Stimulated activated CD4-positive, alpha-beta T cell treated with anti-CD3 and anti-CD28 coated beads, Interleukin-4, amount 100 ng/mL, for 1 hour (primary cell): ENCODE measurements at regions not wholly inside any gene's neighbourhood (a gene's known extent, or its start where the extent isn't known, plus 50 kb on each side); places are given as distances from the start of the nearest gene placed in this dataset.

Source experiments
- DNase-seq: peaks from one replicate; pipeline ENCODE4 v3.0.0-alpha.2; 2020

DNA sequence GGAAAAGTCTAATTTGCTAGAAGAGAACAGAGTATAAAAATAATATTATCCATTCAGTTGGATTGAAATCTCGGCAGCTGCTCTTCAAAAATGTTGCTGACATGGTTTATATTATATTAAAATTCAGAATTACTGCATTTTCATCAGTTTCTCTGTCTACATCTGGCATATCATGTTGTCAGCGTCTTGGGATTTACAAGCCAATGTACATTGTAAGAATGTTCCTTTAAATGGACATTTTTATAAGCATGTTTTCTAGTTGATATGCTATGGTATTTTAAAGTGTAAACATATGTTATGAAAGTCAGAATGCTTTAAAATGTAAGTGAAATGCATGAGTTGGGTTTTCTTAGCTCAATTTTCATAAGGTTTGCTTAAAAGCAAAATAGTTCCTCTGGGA, 528.1 kb upstream of the CDH8 start:
- DNase-seq, result no peak

DNA sequence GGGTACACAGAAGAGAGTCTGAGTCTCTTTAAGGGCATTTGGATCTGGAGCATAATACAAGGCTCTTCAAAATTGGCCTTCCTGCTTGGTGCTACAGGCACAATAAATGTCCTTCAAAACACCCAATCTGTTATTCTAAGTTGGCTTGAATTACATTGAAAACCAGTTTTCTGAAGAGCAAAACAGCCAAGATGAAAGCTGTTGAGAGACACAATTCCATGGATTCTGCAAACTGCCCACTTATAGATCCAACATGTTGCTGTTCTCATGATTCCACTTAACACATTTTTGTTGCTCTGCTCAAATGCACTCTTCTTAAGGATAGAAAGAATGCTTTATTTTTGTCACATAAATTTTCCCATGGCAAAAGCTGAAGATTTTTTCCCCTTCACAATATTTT, 525.9 kb upstream of the CDH8 start:
- DNase-seq, result no peak

DNA sequence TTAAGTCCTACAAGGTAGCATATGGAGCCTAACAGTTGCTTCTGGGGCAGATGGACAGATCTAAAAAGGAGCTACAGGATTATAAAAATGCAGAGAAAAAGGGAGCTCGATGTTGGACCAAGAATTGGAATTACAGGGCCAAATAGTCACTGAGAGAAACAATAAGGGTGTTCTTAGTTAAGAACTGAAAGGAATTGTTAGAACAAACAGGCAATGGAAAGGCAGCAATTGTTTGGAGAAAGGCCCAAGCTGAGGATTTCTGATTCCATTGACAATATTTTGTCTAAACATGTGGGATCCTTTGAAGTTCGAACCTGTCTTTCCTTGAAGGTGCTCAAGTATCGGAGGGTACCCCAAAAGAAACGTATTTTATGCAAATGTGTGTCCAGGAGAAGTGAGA, 513.6 kb upstream of the CDH8 start:
- DNase-seq, result no peak

DNA sequence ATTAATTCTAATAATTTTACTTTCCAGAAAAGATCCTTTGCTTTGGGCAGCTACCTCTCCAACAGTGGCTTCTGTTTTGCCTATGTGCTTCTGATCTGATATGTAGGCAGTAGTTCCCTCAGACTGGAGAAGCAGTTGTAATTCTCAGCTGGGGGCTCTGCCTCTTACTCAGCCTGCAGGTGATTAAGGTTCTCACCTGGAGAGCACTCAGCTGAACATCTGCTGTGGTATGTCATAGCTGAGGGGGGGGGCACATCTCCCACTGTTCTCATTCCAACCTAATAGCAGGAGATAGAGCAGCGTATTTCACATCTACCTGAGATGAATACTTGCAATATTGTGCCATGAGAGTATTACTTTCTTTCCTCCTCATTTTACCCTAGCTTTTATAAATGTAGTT, 511.9 kb upstream of the CDH8 start:
- DNase-seq, result no peak

DNA sequence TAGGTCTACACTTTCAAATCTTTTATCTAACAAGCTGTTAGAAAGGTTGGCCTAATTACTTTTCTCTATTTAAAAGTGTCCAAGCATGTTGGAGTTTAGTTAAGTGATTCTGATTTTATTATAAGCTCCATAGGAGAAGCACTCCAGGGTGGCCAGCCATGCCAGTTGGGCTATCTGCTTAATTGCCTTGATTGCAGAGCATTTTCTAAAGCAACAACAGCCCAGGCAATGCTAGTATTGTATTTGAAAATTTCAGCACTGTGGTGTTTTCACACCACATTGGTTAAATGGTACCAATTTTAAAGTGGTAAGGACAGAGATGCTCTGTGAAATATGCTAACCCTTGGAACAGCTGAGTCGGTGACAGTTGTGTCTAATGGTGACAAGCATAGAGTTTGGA, 510.5 kb upstream of the CDH8 start:
- DNase-seq, result no peak

DNA sequence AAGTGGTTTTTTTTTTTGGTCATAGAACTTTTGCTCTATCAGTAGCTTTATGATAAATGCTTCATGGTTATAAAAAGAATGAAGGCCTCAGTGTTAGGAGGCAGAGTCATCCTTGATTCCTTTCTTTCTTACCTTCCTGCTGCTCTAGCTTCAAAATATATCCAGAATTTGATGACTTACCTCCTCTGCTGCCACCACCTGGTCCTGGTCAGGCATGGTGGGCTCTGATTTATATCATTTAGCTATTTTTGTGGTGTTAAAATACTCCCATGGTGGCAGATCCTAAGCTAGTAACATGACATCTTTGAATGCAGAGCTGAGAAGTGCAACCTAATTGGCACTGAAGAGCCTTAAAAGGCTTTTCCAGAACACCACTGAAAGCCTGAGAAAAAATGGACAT, 508.8 kb upstream of the CDH8 start:
- no peak for DNase-seq

DNA sequence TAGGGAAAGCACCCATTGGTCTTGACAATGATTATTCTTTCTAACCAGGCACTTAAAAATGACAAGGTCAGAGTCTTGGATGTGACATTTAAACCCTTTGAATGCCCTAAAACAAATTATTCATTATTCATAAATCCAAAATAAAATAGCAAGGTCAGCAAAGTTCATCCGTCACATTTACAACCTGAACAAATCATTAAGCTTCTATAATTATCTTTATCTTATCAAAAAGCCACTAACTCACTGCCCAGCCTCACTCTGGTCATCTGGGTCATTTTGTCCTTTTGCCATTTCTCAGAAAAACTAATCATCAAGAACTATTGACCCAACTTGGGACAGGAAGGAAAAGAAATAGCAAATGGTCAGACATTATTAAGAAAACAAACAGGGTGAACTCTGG, 507.3 kb upstream of the CDH8 start:
- no peak for DNase-seq

DNA sequence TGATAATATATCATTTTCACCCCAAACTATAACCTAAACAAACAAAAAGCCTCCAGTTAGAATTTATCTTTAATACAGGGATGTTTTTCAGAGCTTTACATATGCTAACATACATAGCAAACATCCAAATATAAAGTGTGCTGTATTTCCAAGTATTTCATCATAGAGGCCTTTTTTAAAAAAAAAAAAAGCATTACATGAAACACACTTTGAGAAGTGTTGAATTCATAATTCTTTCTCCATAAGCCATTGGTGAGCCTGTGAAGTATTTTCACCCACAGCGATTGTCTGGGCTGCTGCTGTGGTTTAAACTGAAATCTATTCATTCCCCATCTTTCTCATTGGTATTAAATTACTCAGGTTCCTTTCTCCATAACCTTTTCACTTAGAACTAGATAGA, 503.4 kb upstream of the CDH8 start:
- no peak for DNase-seq

DNA sequence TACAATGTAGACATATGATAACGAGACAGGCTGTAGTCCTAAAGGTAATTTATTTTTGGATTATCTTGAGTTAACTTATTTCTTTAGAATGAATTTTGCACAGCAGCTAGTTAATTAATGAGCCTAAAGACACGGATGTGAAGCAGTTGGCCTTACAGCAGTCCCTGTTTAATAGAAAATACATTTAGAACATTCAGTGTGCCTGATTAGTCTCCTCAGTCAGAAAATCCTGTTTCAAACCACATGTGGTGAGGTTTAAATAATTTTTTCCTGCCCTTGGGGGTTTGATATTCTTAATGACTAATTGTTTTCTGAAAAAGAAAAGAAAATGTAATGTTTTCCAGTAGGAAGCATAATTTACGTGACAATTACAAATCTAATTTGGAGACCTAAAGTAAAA, 494.2 kb upstream of the CDH8 start:
- DNase-seq, result no peak

DNA sequence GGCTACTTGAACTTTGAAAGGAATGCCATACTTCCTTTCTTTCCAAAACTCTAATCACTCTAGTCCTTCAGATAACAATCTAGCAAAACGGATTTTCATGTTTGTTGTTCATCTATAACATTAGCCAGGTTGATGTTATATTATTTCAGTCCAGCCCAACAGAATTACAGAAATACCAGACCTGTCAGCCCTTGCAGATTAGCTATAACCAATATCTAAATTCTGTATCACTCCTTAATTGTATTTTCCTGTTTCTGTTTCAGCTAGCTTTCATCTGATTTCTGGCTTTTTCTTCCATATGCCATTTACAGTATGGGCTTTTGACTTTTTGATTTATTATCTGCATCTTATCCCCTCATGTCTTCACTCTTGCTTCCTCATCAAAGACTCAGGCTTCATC, 479.8 kb upstream of the CDH8 start:
- no peak for DNase-seq

DNA sequence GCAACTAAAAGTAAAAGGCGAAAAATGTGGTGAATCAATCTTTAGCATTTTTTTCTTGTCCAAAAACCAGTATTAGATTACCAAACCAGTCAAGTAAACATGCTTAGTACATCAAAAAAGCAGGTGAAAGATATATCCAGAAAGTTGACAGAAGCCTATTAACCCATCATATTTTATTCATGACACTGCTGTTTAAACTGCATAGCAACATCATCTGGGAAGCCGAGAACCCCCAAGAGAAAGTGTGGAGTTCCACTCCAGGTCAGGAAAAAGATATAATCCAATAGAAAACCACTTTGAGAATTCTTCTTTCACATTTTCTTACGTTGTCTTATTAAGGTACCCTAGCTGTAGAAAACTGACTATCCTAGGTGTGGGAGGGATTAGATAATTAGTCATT, 466.8 kb upstream of the CDH8 start:
- DNase-seq, result no peak

DNA sequence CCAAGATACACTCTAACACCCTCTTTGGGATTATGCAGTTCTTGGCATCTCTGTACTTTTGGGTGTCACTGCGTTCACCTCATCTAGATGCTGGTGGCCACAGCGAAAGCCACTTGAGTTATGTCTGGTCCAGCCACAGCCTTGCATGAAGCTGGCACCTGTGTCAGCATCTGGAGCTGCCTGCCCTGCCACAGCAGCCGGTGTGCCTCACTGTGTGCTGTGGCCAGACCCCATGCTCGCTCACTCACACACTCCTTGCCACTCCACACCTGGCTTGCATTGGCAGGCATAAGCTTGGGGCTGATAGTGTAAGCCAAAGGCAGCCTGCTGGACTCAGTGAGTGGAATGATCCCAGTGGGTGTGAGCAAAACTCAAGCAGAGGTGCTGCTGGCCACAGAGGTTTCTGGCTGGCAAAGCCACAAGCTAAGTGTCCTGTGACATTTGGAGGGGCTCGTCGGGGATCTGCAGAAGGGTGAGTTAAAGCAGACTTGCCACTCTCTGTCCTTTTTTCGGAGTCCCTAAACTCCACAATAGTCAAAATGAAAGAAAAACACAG, 442.7 kb upstream of the CDH8 start:
- DNase-seq, result no peak

DNA sequence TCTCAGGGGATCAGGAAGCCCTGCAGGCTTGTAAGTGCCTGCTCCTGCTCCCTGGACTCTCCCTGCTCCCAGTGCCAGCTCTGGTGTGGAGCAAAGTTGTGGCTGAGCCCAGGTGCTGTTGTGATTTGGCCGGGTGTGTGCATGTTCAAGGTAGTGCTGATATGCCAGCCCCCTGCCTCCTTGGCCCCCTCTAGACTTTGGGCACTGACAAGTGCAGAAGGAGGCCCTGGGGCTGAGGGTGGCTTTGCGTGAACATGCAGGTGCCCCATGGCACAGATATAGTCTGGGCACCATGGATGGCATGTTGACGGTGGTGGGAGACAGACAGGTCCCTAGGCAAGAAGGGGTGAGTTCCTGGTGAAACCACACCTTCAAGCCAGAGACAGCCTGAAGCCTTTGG, 441.6 kb upstream of the CDH8 start:
- no peak for DNase-seq

DNA sequence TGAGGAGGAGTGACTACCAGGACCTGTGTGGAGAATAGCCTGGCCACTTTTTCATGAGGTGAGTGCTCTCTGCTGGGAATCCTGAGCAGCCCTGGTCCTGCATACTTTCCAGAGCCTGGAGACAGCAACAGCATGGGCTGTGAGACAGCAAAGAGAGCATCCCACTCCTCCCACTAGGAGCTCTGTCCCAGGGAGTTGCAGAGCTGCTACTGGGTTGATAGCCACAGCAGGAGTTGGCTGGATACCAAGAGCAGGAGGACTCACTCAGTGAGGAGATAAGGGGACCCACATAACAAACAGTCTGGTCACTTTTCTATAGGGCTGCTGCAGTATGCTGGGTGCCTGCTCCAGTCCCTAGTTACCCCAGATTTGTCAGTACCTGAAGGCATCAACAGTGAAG, 439.3 kb upstream of the CDH8 start:
- DNase-seq, result no peak

DNA sequence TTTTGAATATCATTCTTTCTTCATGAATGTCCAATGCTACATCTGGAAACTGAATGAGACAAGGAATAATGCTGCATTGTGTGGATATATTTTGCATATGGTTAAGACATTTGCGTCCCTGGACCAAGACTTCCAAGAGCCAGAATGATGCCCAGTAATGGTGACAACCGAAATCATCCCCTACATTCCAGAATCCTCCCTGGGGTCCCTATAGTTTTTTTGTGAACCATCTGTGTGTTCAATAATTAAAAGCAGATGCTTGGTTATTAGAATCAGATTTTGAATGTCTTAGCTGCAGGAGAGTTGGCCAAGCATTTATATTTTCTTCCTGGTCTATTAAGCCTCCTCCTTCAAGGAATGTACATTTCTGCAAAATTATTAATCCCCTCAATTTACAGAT, 426.7 kb upstream of the CDH8 start:
- no peak for DNase-seq

DNA sequence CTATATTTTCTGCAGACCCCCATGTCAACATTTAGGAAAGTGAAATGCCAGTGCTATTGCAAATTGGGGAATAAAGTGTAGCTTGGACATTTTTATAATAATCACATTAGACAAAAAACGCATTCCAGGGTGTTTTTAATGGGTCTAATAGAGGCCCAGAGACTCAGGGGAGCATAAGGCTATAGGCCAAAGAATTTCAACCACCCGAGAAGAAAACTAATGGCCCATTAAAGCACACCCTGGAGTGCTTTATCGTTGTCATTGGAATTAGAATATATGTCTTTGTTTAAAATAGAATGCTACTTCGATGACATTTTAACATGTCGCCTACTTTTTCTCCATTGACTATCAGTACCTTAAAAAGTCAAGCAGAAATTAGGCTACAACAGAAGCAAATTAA, 414.1 kb upstream of the CDH8 start:
- no peak for DNase-seq

DNA sequence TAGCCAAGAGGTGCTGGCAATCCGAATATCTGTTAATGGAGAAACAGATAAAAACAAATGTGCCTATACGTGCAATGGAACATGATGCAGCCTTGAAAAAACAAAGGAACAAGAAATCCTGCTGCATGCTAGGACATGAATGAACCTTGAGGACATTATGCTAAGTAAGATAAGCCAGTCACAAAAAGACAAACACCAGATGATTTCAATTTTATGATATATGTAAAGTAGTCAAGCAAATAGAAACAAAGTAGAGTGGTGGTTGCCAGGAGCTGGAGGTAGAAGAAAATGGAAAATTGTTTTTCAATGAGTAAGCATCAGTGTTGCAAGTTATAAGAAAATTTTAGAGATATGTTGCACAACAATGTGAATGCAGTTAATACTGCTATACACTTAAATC, 409.7 kb upstream of the CDH8 start:
- DNase-seq, result no peak

DNA sequence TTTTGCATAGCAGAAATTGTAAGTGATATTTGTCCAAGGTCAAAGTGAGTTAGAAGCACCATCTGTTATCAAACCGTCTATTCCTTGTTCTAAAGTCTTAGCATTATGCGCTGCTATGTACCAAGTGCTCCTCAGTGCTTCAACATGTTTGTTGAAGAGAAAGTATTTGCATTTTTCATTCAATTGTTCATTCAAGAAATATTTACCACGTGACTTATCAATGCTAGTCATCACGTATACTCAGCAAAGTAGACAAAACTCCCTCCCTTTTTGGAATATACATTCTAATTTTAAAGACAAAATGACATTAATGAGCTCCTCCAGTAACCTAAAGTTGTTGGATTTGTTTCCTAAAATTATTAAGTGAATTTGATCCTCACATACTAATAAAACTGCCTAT, 388.0 kb upstream of the CDH8 start:
- no peak for DNase-seq

DNA sequence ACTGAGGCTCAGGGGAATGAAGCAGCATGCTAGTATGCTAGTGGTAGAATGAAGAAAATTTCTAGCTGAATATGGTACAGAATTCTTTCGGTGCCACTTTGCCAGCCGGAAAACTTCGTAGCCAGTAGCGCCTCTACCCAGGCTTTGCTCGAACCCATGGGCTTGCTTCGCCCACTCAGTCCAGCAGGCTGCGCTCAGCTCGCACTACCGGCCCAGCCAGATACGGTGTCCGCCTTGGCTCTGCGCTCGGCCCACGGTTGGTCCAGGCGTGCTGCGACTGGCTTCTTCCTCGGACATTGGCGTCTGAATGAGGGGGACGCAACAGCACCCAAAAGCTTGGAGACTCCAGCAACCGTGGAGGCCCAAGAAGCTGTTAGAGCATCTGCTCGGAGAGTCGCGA, 372.5 kb upstream of the CDH8 start:
- DNase-seq, result no peak

DNA sequence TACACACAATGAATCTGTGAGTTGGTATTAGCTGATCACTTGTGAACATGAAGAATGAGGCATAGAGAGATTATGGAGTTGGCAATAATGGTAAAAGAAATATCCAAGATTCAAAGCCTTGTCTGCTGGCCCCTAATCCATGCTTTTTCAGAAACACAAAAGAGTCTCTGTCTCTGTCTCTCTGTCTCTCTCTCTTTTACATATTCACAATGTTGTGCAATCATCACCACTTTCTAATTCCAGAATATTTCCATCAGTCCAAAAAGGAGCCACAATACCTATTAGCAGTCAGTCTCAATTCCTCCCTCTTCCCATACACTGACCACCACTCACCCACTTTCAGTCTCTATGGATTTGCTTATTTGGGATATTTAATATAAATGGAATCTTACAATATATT, 370.1 kb upstream of the CDH8 start:
- DNase-seq, result no peak

DNA sequence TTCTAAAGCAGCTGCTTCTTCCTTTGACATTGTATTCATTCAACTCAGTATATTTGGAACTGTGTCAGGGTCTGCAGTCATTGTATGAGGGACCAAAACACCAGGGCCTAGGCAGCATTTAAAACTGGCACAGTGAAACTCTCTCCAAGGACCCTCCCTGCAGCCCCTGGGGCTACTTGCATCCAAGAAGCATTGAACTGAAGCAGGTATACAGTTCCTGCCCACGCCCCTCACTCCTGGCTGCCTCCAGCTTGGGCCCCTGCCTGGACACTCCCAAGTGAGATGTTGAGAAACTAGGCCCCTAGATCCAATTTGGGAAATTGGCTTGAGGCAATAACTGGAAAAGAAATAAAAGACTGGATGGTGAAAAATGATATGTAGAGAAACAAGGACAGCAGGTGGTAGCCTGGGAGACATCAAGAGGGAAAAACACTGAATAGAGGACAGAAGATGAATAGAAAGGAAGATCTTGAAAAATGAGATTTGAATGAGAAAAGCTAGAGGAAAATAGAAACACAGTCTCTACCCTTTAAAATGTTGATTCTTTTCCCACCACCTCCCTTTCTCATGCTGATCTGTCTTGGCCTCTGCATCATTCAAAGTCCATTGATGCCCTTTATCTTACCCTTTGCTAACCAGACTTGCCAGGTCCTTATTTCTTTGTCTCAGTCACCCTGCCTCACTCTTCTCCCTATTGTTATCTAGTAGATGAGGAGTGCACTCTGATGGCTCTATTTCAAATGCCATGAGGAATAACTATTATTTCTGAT, 368.8 kb upstream of the CDH8 start:
- no peak for DNase-seq

DNA sequence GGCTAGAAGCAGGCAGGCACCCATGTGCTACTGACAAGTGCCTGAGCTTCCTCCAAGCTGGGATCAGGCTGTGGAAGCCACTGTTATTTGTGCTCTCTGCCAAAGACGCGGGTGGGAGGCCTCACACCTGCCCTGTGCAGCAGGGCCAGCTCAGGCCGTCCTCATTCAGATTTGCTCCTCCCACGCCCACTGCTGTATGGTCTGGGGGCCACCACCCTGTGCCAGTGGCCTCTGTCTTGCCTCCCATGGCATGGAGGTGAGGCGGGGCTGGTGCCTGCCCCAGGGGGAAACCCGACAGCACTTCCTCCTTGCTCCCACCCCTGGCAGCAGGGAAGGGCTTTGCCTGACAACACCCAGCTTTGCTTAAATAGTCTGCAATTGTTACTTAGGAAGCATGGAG, 356.5 kb upstream of the CDH8 start:
- DNase-seq, result no peak

DNA sequence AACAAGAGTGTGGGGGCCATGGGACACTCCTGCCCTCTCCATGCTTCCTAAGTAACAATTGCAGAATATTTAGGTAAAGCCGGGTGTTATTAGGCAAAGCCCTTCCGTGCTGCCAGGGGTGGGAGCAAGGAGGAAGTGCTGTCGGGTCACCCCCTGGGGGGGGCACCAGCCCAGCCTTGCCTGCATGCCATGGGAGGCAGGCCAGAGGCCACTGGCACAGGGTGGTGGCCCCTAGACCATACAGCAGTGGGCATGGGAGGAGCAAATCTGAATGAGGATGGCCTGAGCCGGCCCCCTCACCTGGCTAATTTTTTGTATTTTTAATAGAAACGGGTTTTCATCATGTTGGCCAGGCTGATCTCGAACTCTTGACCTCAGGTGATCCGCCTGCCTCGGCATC, 355.7 kb upstream of the CDH8 start:
- DNase-seq, result no peak

DNA sequence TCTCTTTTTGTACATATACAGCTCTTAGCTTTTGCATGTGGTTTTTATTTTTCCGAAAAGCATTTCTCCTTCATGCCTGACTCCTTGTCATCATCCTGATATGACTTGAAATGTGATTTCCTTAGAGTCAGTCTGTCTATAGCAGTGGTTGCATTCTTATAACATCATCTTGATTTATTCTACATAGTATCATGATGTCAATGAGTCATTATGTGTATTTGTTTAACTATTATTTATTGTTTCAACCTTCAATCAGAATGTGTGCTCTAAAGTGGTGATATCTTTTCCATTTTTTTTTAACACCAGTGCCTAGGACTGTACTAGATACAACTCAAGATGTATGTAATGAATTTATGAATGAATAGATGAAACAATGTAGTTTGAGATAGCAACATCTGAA, 354.9 kb upstream of the CDH8 start:
- no peak for DNase-seq

DNA sequence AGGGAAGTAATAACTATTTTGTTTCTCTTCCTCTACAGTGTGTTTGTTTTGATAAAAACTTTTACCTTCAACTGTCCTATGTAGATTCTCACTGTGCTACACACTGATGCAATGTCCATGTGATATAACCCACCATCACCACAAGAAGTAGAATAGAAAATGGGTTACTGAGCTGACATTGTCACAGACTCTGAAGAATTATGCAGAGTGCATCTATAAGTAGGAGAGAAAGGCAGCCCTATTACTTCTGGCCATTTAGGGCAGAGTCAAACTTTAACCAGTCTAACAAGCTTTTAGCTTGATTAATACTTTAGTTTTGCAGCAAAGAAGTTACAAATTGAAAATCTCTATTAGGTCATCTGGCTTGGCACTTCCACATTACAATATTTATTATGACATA, 354.0 kb upstream of the CDH8 start:
- DNase-seq, result no peak
